H1 (cell line): ENCODE measurements at regions not wholly inside any gene's neighbourhood (a gene's known extent, or its start where the extent isn't known, plus 50 kb on each side); places are given as distances from the start of the nearest gene placed in this dataset.

ENCODE experiments used
- SP4 ChIP-seq: IDR thresholded peaks from 2 replicates; pipeline ENCODE4 v1.6.1; 2012; ENCODE audit warnings: low read length, inconsistent platforms

- TF ChIP-seq SP4, result no peak
Observed at GRCh38 chr14:34164162-34164864, 213.4 kb upstream of the EGLN3 start (continued).
